RPMI8226 (cell line): ENCODE measurements at regions not wholly inside any gene's neighbourhood (a gene's known extent, or its start where the extent isn't known, plus 50 kb on each side); places are given as distances from the start of the nearest gene placed in this dataset.
A peak's percentile ranks its signal among the peaks of the same experiment; 100 is the strongest.

ENCODE experiments used
- DNase-seq: peaks from one replicate; pipeline ENCODE4 v3.0.0-alpha.2; 2015

DNA sequence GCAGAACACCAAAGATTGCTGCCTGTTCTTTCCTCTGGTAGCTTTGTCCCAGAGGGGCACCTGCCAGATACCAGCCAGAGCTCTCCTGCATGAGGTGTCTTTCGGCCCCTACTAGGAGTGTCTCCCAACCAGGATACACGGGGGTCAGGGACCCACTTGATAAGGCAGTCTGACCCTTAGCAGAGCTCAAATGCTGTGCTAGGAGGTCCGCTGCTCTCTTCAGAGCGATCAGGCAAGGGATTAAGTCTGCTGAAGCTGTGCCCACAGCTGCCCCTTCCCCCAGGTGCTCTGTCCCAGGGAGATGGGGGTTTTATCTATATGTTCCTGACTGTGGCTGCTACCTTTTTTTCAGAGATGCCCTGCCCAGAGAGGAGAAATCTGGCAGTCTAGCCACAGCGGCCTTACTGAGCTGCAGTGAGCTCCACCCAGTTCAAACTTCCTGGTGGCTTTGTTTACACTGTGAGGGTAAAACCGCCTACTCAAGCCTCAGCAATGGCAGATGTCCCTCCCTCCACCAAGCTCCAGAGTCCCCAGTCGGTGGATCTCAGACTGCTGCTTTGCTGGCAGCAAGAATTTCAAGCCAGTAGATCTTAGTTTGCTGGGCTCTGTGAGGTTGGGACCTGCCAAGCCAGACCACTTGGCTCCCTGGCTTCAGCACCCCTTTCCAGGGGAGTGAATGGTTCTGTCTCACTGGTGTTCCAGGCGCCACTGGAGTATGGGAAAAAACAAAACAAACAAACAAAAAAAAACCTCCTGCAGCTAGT is 52.0 kb upstream of the TMTC2 start:
- DNase-seq: peak; percentile 51

DNA sequence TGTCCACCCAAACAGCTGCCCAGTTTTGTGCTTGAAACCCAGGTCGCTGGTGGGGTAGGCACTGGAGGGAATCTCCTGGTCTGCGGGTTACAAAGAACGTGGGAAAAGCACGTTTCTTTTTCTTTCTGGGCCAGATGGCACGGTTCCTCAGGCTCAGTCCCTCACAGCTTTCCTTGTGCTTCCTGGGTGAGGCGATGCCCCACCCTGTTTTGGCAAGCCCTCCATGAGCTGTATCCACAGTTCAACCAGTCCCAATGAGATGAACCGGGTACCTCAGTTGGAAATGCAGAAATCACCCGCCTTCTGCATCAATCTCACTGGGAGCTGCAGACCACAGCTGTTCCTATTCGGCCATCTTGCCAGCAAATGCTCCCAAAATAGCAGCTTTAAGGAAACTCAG is 51.4 kb upstream of the TMTC2 start:
- DNase-seq: no peak
